ENCODE measurements at regions not wholly inside any gene's neighbourhood (a gene's known extent, or its start where the extent isn't known, plus 50 kb on each side); places are given as distances from the start of the nearest gene placed in this dataset.

- TF ChIP-seq ZBTB33 (IDR thresholded peaks at IDR 0.05), result no peak
- TF ChIP-seq NR2C2 (IDR thresholded peaks at IDR 0.05; ENCODE audit: borderline replicate concordance, control insufficient read depth, insufficient read length, low read depth), result no peak
- no peak for TF ChIP-seq PKNOX1 (IDR thresholded peaks at IDR 0.05)
Measured at GRCh38 chrX:150005027-150005426, 66.7 kb upstream of the EOLA2 start (continued).

GRCh38 chrX:150007356-150007755 is 69.1 kb upstream of the EOLA2 start:
- Histone ChIP-seq H3K4me2 (ENCODE audit: control insufficient read depth, insufficient read depth) (no peak overlapping the region), H3K4me1 (ENCODE audit: control insufficient read depth, insufficient read depth, low read length) (no peaks in the 10 kb centered on the region), H3K36me3 (ENCODE audit: control insufficient read depth in 2 of 2, insufficient read depth in 2 of 2, low read length in 1 of 2) (no peaks in the 10 kb centered on the region), H3K27me3 (replicated peaks in 1 of 2; ENCODE audit: control insufficient read depth in 2 of 2, insufficient read depth in 2 of 2, low read length in 1 of 2) (no peaks in the 10 kb centered on the region), H3K27ac (ENCODE audit: control insufficient read depth, insufficient read depth) (no peak overlapping the region), H3K9me3 (replicated peaks; ENCODE audit: control insufficient read depth, insufficient read depth, low read length) (no peaks in the 10 kb centered on the region), H3K9ac (ENCODE audit: control insufficient read depth, insufficient read depth, low read length) (no peak overlapping the region), H3K79me2 (ENCODE audit: control insufficient read depth, insufficient read depth, low read length) (no peaks in the 10 kb centered on the region), H3K4me3 (no peak overlapping the region), H4K20me1 (ENCODE audit: control insufficient read depth, insufficient read depth) (no peaks in the 10 kb centered on the region), H2AFZ (ENCODE audit: control insufficient read depth, low read depth, low read length) (no peak overlapping the region)
- ChIA-PET CTCF (no interaction called here), SMC1A (ENCODE audit: uncharacterized antibody, unreplicated experiment) (interaction anchor here (1.0 to 1.4 kb wide), 2 partner anchors 31 to 638 kb away, joined by 3 read pairs; no protein-coding TSS in a partner anchor), RAD21 (ENCODE audit: unreplicated experiment) (no interaction called here), POLR2A (no interaction called here)
- DNase-seq (ENCODE audit: low read depth, low spot score) (no peak), FAIRE-seq (no peak), ATAC-seq (no peak)
- 23% methylated on average over 2 of the region's 2 CpGs for WGBS (ENCODE audit: insufficient coverage, insufficient replicate concordance, low lambda C conversion rate, missing lambda C conversion rate)
- intact Hi-C loops (cut with micrococcal nuclease; ENCODE audit: unreplicated experiment) (no loop called here), in situ Hi-C loops (cut with MboI) (no loop called here)
- no TSS peak for BruUV-seq (replicated peaks)
- no peak for TF ChIP-seq ZNF622 (IDR thresholded peaks at IDR 0.05)
- TF ChIP-seq ASH2L (IDR thresholded peaks at IDR 0.05; ENCODE audit: borderline replicate concordance, low read depth), result no peak
- TF ChIP-seq E2F4 (IDR thresholded peaks at IDR 0.05; ENCODE audit: low read depth, low read length), result no peak
- TF ChIP-seq E4F1 (IDR thresholded peaks at IDR 0.05; ENCODE audit: borderline replicate concordance, partially characterized antibody), result no peak
- no peak for TF ChIP-seq TAF1 (IDR thresholded peaks at IDR 0.05; ENCODE audit: borderline replicate concordance, low read depth, low read length)
- no peak for TF ChIP-seq PRDM15 (CRISPR knock-in tag; IDR thresholded peaks at IDR 0.05)
- no peak for TF ChIP-seq NFXL1 (IDR thresholded peaks at IDR 0.05; ENCODE audit: borderline replicate concordance)
